ENCODE measurements at regions not wholly inside any gene's neighbourhood (a gene's known extent, or its start where the extent isn't known, plus 50 kb on each side); places are given as distances from the start of the nearest gene placed in this dataset.

- Mint-ChIP-seq H3K27me3 (ENCODE audit: insufficient read depth) (no peaks in the 10 kb centered on the region), H3K27ac (no peak overlapping the region), H3K4me1 (ENCODE audit: low read depth) (no peaks in the 10 kb centered on the region), H3K36me3 (ENCODE audit: low read depth) (no peaks in the 10 kb centered on the region), H3K9me3 (no peaks in the 10 kb centered on the region), H3K4me3 (no peak overlapping the region)
- intact Hi-C loops (cut with micrococcal nuclease) = no loop called here
- no peak for DNase-seq (ENCODE audit: low spot score)
Measured at GRCh38 chr2:104690255-104690984, 163.5 kb upstream of the POU3F3 start.

GRCh38 chr2:104698276-104698675 lies 155.6 kb upstream of the POU3F3 start:
- intact Hi-C loops (cut with micrococcal nuclease) = no loop called here
- Mint-ChIP-seq H3K9me3 (no peaks in the 10 kb centered on the region), H3K36me3 (ENCODE audit: low read depth) (no peaks in the 10 kb centered on the region), H3K4me1 (ENCODE audit: low read depth) (no peaks in the 10 kb centered on the region), H3K27ac (no peak overlapping the region), H3K27me3 (ENCODE audit: insufficient read depth) (no peaks in the 10 kb centered on the region), H3K4me3 (no peak overlapping the region)
- DNase-seq (ENCODE audit: low spot score) = no peak

- no peak for DNase-seq (ENCODE audit: low spot score)
- H3K27ac Mint-ChIP-seq = no peak overlapping the region
- no peaks in the 10 kb centered on the region for H3K36me3 Mint-ChIP-seq (ENCODE audit: low read depth)
- no peaks in the 10 kb centered on the region for H3K9me3 Mint-ChIP-seq
- intact Hi-C loops (cut with micrococcal nuclease) = no loop called here
- H3K4me3 Mint-ChIP-seq = no peak overlapping the region
- H3K4me1 Mint-ChIP-seq (ENCODE audit: low read depth) = no peaks in the 10 kb centered on the region
- no peaks in the 10 kb centered on the region for H3K27me3 Mint-ChIP-seq (ENCODE audit: insufficient read depth)
Measured at GRCh38 chr2:104701411-104701911, 152.5 kb upstream of the POU3F3 start.

- Mint-ChIP-seq H3K4me1 (ENCODE audit: low read depth) (no peaks in the 10 kb centered on the region), H3K27ac (no peak overlapping the region), H3K27me3 (ENCODE audit: insufficient read depth) (no peaks in the 10 kb centered on the region), H3K9me3 (no peaks in the 10 kb centered on the region), H3K4me3 (no peak overlapping the region), H3K36me3 (ENCODE audit: low read depth) (no peaks in the 10 kb centered on the region)
- DNase-seq (ENCODE audit: low spot score) = no peak
- intact Hi-C loops (cut with micrococcal nuclease) = no loop called here
Measured at GRCh38 chr2:104702031-104702850, 151.7 kb upstream of the POU3F3 start.

- Mint-ChIP-seq H3K4me3 (no peak overlapping the region), H3K9me3 (no peaks in the 10 kb centered on the region), H3K27ac (no peak overlapping the region), H3K36me3 (ENCODE audit: low read depth) (no peaks in the 10 kb centered on the region), H3K4me1 (ENCODE audit: low read depth) (no peaks in the 10 kb centered on the region), H3K27me3 (ENCODE audit: insufficient read depth) (no peaks in the 10 kb centered on the region)
- intact Hi-C loops (cut with micrococcal nuclease) = no loop called here
- DNase-seq (ENCODE audit: low spot score) = no peak
Measured at GRCh38 chr2:104703669-104704068, 150.2 kb upstream of the POU3F3 start.

- DNase-seq (ENCODE audit: low spot score) = no peak
- no peak overlapping the region for H3K4me3 Mint-ChIP-seq
- H3K9me3 Mint-ChIP-seq = no peaks in the 10 kb centered on the region
- no peaks in the 10 kb centered on the region for H3K4me1 Mint-ChIP-seq (ENCODE audit: low read depth)
- no peaks in the 10 kb centered on the region for H3K27me3 Mint-ChIP-seq (ENCODE audit: insufficient read depth)
- H3K36me3 Mint-ChIP-seq (ENCODE audit: low read depth) = no peaks in the 10 kb centered on the region
- no peak overlapping the region for H3K27ac Mint-ChIP-seq
- intact Hi-C loops (cut with micrococcal nuclease) = no loop called here
Measured at GRCh38 chr2:104704496-104705245, 149.2 kb upstream of the POU3F3 start.

- no peak for DNase-seq (ENCODE audit: low spot score)
- Mint-ChIP-seq H3K27me3 (ENCODE audit: insufficient read depth) (no peaks in the 10 kb centered on the region), H3K4me1 (ENCODE audit: low read depth) (no peaks in the 10 kb centered on the region), H3K36me3 (ENCODE audit: low read depth) (no peaks in the 10 kb centered on the region), H3K4me3 (no peak overlapping the region), H3K27ac (no peak overlapping the region), H3K9me3 (no peaks in the 10 kb centered on the region)
- intact Hi-C loops (cut with micrococcal nuclease) = no loop called here
Measured at GRCh38 chr2:104707056-104707455, 146.9 kb upstream of the POU3F3 start.

GRCh38 chr2:104708967-104709366 lies 144.9 kb upstream of the POU3F3 start:
- no peak overlapping the region for H3K27ac Mint-ChIP-seq
- no peaks in the 10 kb centered on the region for H3K9me3 Mint-ChIP-seq
- intact Hi-C loops (cut with micrococcal nuclease) = no loop called here
- no peaks in the 10 kb centered on the region for H3K4me1 Mint-ChIP-seq (ENCODE audit: low read depth)
- no peak overlapping the region for H3K4me3 Mint-ChIP-seq
- H3K36me3 Mint-ChIP-seq (ENCODE audit: low read depth) = no peaks in the 10 kb centered on the region
- DNase-seq (ENCODE audit: low spot score) = no peak
- H3K27me3 Mint-ChIP-seq (ENCODE audit: insufficient read depth) = no peaks in the 10 kb centered on the region

GRCh38 chr2:104716061-104716460 lies 137.9 kb upstream of the POU3F3 start:
- DNase-seq (ENCODE audit: low spot score) = no peak

GRCh38 chr2:104733226-104733943 lies 120.5 kb upstream of the POU3F3 start:
- DNase-seq (ENCODE audit: low spot score) = no peak
- no peaks in the 10 kb centered on the region for H3K36me3 Mint-ChIP-seq (ENCODE audit: low read depth)

More at GRCh38 chr2:104716061-104716460, 137.9 kb upstream of the POU3F3 start:
- Mint-ChIP-seq H3K27ac (no peak overlapping the region), H3K36me3 (ENCODE audit: low read depth) (no peaks in the 10 kb centered on the region), H3K4me3 (no peak overlapping the region), H3K9me3 (no peaks in the 10 kb centered on the region), H3K27me3 (ENCODE audit: insufficient read depth) (no peaks in the 10 kb centered on the region), H3K4me1 (ENCODE audit: low read depth) (no peaks in the 10 kb centered on the region)
- intact Hi-C loops (cut with micrococcal nuclease) = no loop called here

GRCh38 chr2:104734937-104735586 lies 118.9 kb upstream of the POU3F3 start:
- no peaks in the 10 kb centered on the region for H3K9me3 Mint-ChIP-seq
- H3K4me1 Mint-ChIP-seq (ENCODE audit: low read depth) = peaks cover 5% of the 10 kb centered on the region
- no peak overlapping the region for H3K27ac Mint-ChIP-seq
- intact Hi-C loops (cut with micrococcal nuclease) = no loop called here
- no peaks in the 10 kb centered on the region for H3K27me3 Mint-ChIP-seq (ENCODE audit: insufficient read depth)
- DNase-seq (ENCODE audit: low spot score) = no peak
- H3K4me3 Mint-ChIP-seq = no peak overlapping the region
- H3K36me3 Mint-ChIP-seq (ENCODE audit: low read depth) = no peaks in the 10 kb centered on the region

More at GRCh38 chr2:104733226-104733943, 120.5 kb upstream of the POU3F3 start:
- Mint-ChIP-seq H3K9me3 (no peaks in the 10 kb centered on the region), H3K27ac (no peak overlapping the region), H3K4me3 (no peak overlapping the region), H3K27me3 (ENCODE audit: insufficient read depth) (no peaks in the 10 kb centered on the region), H3K4me1 (ENCODE audit: low read depth) (peaks cover 5% of the 10 kb centered on the region)
- intact Hi-C loops (cut with micrococcal nuclease) = no loop called here

GRCh38 chr2:104736026-104736425 lies 117.9 kb upstream of the POU3F3 start:
- H3K27ac Mint-ChIP-seq = no peak overlapping the region
- intact Hi-C loops (cut with micrococcal nuclease) = no loop called here
- no peak overlapping the region for H3K4me3 Mint-ChIP-seq
- no peaks in the 10 kb centered on the region for H3K36me3 Mint-ChIP-seq (ENCODE audit: low read depth)
- H3K9me3 Mint-ChIP-seq = no peaks in the 10 kb centered on the region
- H3K4me1 Mint-ChIP-seq (ENCODE audit: low read depth) = peaks cover 5% of the 10 kb centered on the region
- H3K27me3 Mint-ChIP-seq (ENCODE audit: insufficient read depth) = no peaks in the 10 kb centered on the region
- DNase-seq (ENCODE audit: low spot score) = no peak

All from activated T-helper 1 cell treated with anti-CD3 and anti-CD28 coated beads, Interleukin-12 subunit alpha, Interleukin-12 subunit beta, Interleukin-2, Interleukin-4 antibody, amounts not matched to agents 30 ng/mL and 10 ng/mL and 1 ng/mL, durations not matched to agents 14 hours and 24 hours and 36 hours (primary cell).